ENCODE measurements at regions not wholly inside any gene's neighbourhood (a gene's known extent, or its start where the extent isn't known, plus 50 kb on each side); places are given as distances from the start of the nearest gene placed in this dataset.

GRCh38 chr5:85278193-85278592, 893.5 kb upstream of the EDIL3 start:
- H4K8ac ChIP-seq (ENCODE audit: extremely low read depth, insufficient read depth, low read length): no peak overlapping the region
- H3K4me2 ChIP-seq (ENCODE audit: insufficient read depth in 1 of 2, low read depth in 2 of 2, low read length in 2 of 2): no peak overlapping the region
- H3K4me1 ChIP-seq (replicated peaks in 1 of 4; ENCODE audit: control insufficient read depth in 3 of 4, insufficient read depth in 4 of 4, low read length in 3 of 4): no peaks in the 10 kb centered on the region
- peak overlapping the region; percentile 36; the same call in 1 of the 2 replicates for H2AFZ ChIP-seq (ENCODE audit: low read length)
- no peak overlapping the region for H2BK20ac ChIP-seq (ENCODE audit: low read length)
- ChIA-PET POLR2A (ENCODE audit: partially characterized antibody) (no interaction called here), CTCF (ENCODE audit: partially characterized antibody) (no interaction called here)
- no peak overlapping the region for H4K91ac ChIP-seq (replicated peaks; ENCODE audit: insufficient read length, low read length)
- no peak overlapping the region for H3K23ac ChIP-seq (ENCODE audit: insufficient read length)
- WGBS, 2 experiments (ENCODE audit: extremely low coverage in 1 of 2, insufficient coverage in 1 of 2, insufficient read length in 1 of 2, insufficient replicate concordance in 2 of 2, low coverage in 1 of 2, low lambda C conversion rate in 2 of 2, missing lambda C conversion rate in 1 of 2): 93% methylated on average over 1 of the region's 1 CpG; no CpG with 5 or more reads in 1 of the 2 experiments
- H3K18ac ChIP-seq (ENCODE audit: extremely low read depth, low read length): no peak overlapping the region
- H3K27me3 ChIP-seq (replicated peaks in 1 of 4; ENCODE audit: control insufficient read depth in 3 of 4, extremely low read depth in 1 of 4, insufficient read depth in 3 of 4, low read length in 3 of 4): no peaks in the 10 kb centered on the region
- no peak overlapping the region for H3K27ac ChIP-seq (ENCODE audit: low read depth, low read length)
- H3K79me1 ChIP-seq (ENCODE audit: low read depth, low read length): no peaks in the 10 kb centered on the region
- H4K20me1 ChIP-seq (replicated peaks in 1 of 2; ENCODE audit: control insufficient read depth in 1 of 2, insufficient read depth in 2 of 2, low read length in 2 of 2): no peaks in the 10 kb centered on the region
- H3K56ac ChIP-seq (replicated peaks; ENCODE audit: insufficient read length, low read depth, low read length): no peak overlapping the region
- H4K5ac ChIP-seq (ENCODE audit: insufficient read length, low read depth, low read length): no peak overlapping the region
- no peaks in the 10 kb centered on the region for H3K23me2 ChIP-seq (ENCODE audit: low read depth, low read length)
- no peaks in the 10 kb centered on the region for H3K9me3 ChIP-seq (ENCODE audit: insufficient read depth in 2 of 2, low read depth in 1 of 2, low read length in 1 of 2)
- no peak overlapping the region for H3K14ac ChIP-seq (ENCODE audit: insufficient read length)
- H2BK5ac ChIP-seq (ENCODE audit: low read depth, low read length): no peak overlapping the region
- TF ChIP-seq RAD21 (IDR thresholded peaks at IDR 0.05 in 1 of 2, conservative IDR thresholded peaks at IDR 0.05 in 1 of 2; ENCODE audit: low read depth in 2 of 2, low read length in 2 of 2) (no peak), USF2 (IDR thresholded peaks at IDR 0.05; ENCODE audit: low read length) (no peak), HDAC6 (IDR thresholded peaks at IDR 0.05; ENCODE audit: low read depth, low read length) (no peak), ASH2L (IDR thresholded peaks at IDR 0.05; ENCODE audit: low read length) (no peak), SRF (IDR thresholded peaks at IDR 0.05; ENCODE audit: low read depth, low read length) (no peak), TCF12 (IDR thresholded peaks at IDR 0.05; ENCODE audit: low read depth, low read length) (no peak)
- TF ChIP-seq, protein P1, sequence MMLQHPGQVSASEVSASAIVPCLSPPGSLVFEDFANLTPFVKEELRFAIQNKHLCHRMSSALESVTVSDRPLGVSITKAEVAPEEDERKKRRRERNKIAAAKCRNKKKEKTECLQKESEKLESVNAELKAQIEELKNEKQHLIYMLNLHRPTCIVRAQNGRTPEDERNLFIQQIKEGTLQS (IDR thresholded peaks at IDR 0.05; ENCODE audit: insufficient read depth, low read depth, low read length): no peak
- H2BK15ac ChIP-seq (ENCODE audit: low read length): no peak overlapping the region
- no peaks in the 10 kb centered on the region for H3K79me2 ChIP-seq (ENCODE audit: control insufficient read depth in 1 of 2, insufficient read depth in 2 of 2, low read length in 2 of 2)
- no peak overlapping the region for H2AK5ac ChIP-seq (ENCODE audit: low read depth, low read length)
- H3K9ac ChIP-seq (replicated peaks in 1 of 4; ENCODE audit: extremely low read depth in 1 of 4, low read depth in 3 of 4, low read length in 3 of 4): no peak overlapping the region
- no peak for DNase-seq (ENCODE audit: low read depth in 1 of 2, low spot score in 2 of 2)
- no peak overlapping the region for H2BK12ac ChIP-seq (ENCODE audit: low read depth, low read length)
- H3K36me3 ChIP-seq (ENCODE audit: control insufficient read depth in 2 of 4, insufficient read depth in 4 of 4, low read length in 3 of 4): no peaks in the 10 kb centered on the region
- H3K4ac ChIP-seq (replicated peaks; ENCODE audit: insufficient read length, low read depth, low read length): no peak overlapping the region
- no peak overlapping the region for H3K4me3 ChIP-seq (ENCODE audit: extremely low read depth in 1 of 4, insufficient read depth in 2 of 4, low read depth in 3 of 4, low read length in 4 of 4)
- FAIRE-seq: no peak
- H2BK120ac ChIP-seq (replicated peaks; ENCODE audit: low read depth, low read length): no peak overlapping the region

All from H1 (cell line).